ENCODE measurements at regions not wholly inside any gene's neighbourhood (a gene's known extent, or its start where the extent isn't known, plus 50 kb on each side); places are given as distances from the start of the nearest gene placed in this dataset.

- no peak for TF ChIP-seq MAX (IDR thresholded peaks at IDR 0.05)
- no peak for TF ChIP-seq RAD21 (IDR thresholded peaks at IDR 0.05)
- no peak for TF ChIP-seq CTCF (IDR thresholded peaks at IDR 0.05; ENCODE audit: low read depth, low read length, missing input control)
- TF ChIP-seq REST (IDR thresholded peaks at IDR 0.05) = no peak
- TF ChIP-seq HNF4G (IDR thresholded peaks at IDR 0.05) = no peak
- no peak for TF ChIP-seq RXRA (IDR thresholded peaks at IDR 0.05)
- no peak for TF ChIP-seq FOXA1 (IDR thresholded peaks at IDR 0.05)
- TF ChIP-seq YY1 (IDR thresholded peaks at IDR 0.05) = no peak
- TF ChIP-seq SP1 (IDR thresholded peaks at IDR 0.05) = no peak
Observed at GRCh38 chr18:68060871-68061270, 544.4 kb upstream of the DSEL start.

Measured in liver (tissue), 3 donors.